ENCODE measurements at regions not wholly inside any gene's neighbourhood (a gene's known extent, or its start where the extent isn't known, plus 50 kb on each side); places are given as distances from the start of the nearest gene placed in this dataset.

GRCh38 chr11:115784796-115785521 is 280.7 kb upstream of the CADM1 start:
- Histone ChIP-seq H3K4me1 (peaks cover 0 to 8% (median 3%) of the 10 kb centered on the region in 4 donors), H3K27ac (no peak overlapping the region), H3K4me3 (no peak overlapping the region), H3K9me3 (peaks cover 0 to 9% (median 1%) of the 10 kb centered on the region in 4 donors), H3K36me3 (no peaks in the 10 kb centered on the region), H3K27me3 (no peaks in the 10 kb centered on the region)
- no peak for TF ChIP-seq POLR2AphosphoS5 (IDR thresholded peaks at IDR 0.05)
- peak in 1 of 2 donors; percentile 25 for ATAC-seq (ENCODE audit: low FRiP score in 2 of 2)
- WGBS, 2 donors, result 42 to 44% methylated on average over 3 of the region's 3 CpGs
- DNase-seq, result no peak

- WGBS, 2 donors, result 70 to 71% methylated on average over 9 of the region's 9 CpGs
- no peaks in the 10 kb centered on the region for H3K27me3 ChIP-seq
- no peak for ATAC-seq (ENCODE audit: low FRiP score in 2 of 2)
Measured at GRCh38 chr11:115780646-115781362, 276.6 kb upstream of the CADM1 start.

GRCh38 chr11:115778928-115779650 is 274.9 kb upstream of the CADM1 start:
- H3K27me3 ChIP-seq, result no peaks in the 10 kb centered on the region
- H3K9me3 ChIP-seq, result peaks cover 0 to 5% (median 1%) of the 10 kb centered on the region in 4 donors
- no peak for TF ChIP-seq POLR2A (IDR thresholded peaks at IDR 0.05)
- TF ChIP-seq POLR2AphosphoS5 (IDR thresholded peaks at IDR 0.05), result no peak
- no peak for TF ChIP-seq CTCF (IDR thresholded peaks at IDR 0.05)
- TF ChIP-seq EP300 (IDR thresholded peaks at IDR 0.05), result no peak
- 71 to 80% methylated on average over 2 of the region's 2 CpGs for WGBS, 2 donors
- ATAC-seq (ENCODE audit: low FRiP score in 2 of 2), result no peak
- no peaks in the 10 kb centered on the region for H3K4me1 ChIP-seq
- DNase-seq, result no peak
- no peak overlapping the region for H3K27ac ChIP-seq
- H3K4me3 ChIP-seq, result no peak overlapping the region
- no peaks in the 10 kb centered on the region for H3K36me3 ChIP-seq

More at GRCh38 chr11:115780646-115781362, 276.6 kb upstream of the CADM1 start:
- TF ChIP-seq CTCF (IDR thresholded peaks at IDR 0.05) (no peak), POLR2A (IDR thresholded peaks at IDR 0.05) (no peak), POLR2AphosphoS5 (IDR thresholded peaks at IDR 0.05) (no peak), EP300 (IDR thresholded peaks at IDR 0.05) (no peak)
- Histone ChIP-seq H3K36me3 (no peaks in the 10 kb centered on the region), H3K4me3 (no peak overlapping the region), H3K9me3 (peaks cover 0 to 5% (median 1%) of the 10 kb centered on the region in 4 donors), H3K4me1 (peaks cover 0 to 8% (median 3%) of the 10 kb centered on the region in 4 donors), H3K27ac (no peak overlapping the region)
- no peak for DNase-seq

GRCh38 chr11:115776916-115777315 is 272.7 kb upstream of the CADM1 start:
- WGBS, 2 donors, result 90 to 92% methylated on average over 6 of the region's 6 CpGs
- no peak for TF ChIP-seq POLR2AphosphoS5 (IDR thresholded peaks at IDR 0.05)
- no peak for TF ChIP-seq POLR2A (IDR thresholded peaks at IDR 0.05)
- TF ChIP-seq EP300 (IDR thresholded peaks at IDR 0.05), result no peak
- no peak for TF ChIP-seq CTCF (IDR thresholded peaks at IDR 0.05)
- ATAC-seq (ENCODE audit: low FRiP score in 2 of 2) (peak in 1 of 2 donors; percentile 31), DNase-seq (no peak)
- Histone ChIP-seq H3K36me3 (no peaks in the 10 kb centered on the region), H3K4me1 (no peaks in the 10 kb centered on the region), H3K27ac (no peak overlapping the region), H3K27me3 (no peaks in the 10 kb centered on the region), H3K4me3 (no peak overlapping the region), H3K9me3 (no peaks in the 10 kb centered on the region)

GRCh38 chr11:115775846-115776245 is 271.6 kb upstream of the CADM1 start:
- Histone ChIP-seq H3K27ac (no peak overlapping the region), H3K36me3 (no peaks in the 10 kb centered on the region), H3K9me3 (no peaks in the 10 kb centered on the region), H3K4me3 (no peak overlapping the region), H3K27me3 (no peaks in the 10 kb centered on the region), H3K4me1 (no peaks in the 10 kb centered on the region)
- DNase-seq, result peak in 1 of 2 donors; percentile 13
- TF ChIP-seq CTCF (IDR thresholded peaks at IDR 0.05) (no peak), EP300 (IDR thresholded peaks at IDR 0.05) (no peak), POLR2A (IDR thresholded peaks at IDR 0.05) (no peak), POLR2AphosphoS5 (IDR thresholded peaks at IDR 0.05) (no peak)
- WGBS, 2 donors, result 75 to 86% methylated on average over 4 of the region's 4 CpGs
- no peak for ATAC-seq (ENCODE audit: low FRiP score in 2 of 2)
